SH-SY5Y (cell line): ENCODE measurements at regions not wholly inside any gene's neighbourhood (a gene's known extent, or its start where the extent isn't known, plus 50 kb on each side); places are given as distances from the start of the nearest gene placed in this dataset.

Experiments
- GATA2 ChIP-seq: IDR thresholded peaks from 2 replicates; pipeline ENCODE4 v1.6.1; 2011; ENCODE audit warnings: mild to moderate bottlenecking, low read depth, low read length
- GATA3 ChIP-seq: IDR thresholded peaks from 2 replicates; pipeline ENCODE4 v1.6.1; 2011; ENCODE audit warnings: low read depth, mild to moderate bottlenecking, low read length, moderate library complexity

- no peak for TF ChIP-seq GATA3
- TF ChIP-seq GATA2, result no peak
These were observed 688.2 kb downstream of the CETN3 start for GRCh38 chr5:89721353-89721752.

DNA sequence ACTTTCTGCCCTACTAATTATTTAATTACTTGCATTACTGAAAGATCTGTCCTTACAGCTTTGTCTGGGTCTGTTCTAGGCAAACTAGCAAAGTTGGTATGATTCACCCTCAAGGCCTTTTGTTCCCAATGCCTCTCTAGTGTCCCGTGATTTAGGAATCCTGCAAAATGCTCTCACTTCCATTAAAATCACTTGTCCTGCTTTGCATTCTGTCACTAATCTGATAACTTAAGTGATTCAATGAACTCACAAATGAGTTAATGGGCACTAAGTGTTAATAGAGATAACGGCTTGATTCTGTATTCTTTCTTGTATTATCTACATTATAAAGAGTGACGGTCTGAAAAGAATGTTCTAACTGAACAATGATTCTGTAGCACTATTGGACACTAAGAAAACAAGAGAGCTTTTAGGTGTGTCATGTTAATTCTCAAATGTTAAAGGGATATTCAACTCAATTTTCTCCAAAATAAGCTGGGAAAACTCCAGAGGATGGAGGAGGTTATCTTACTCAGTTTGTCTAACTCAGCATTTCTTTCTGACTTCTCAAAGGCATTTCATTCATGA, 697.3 kb downstream of the CETN3 start:
- TF ChIP-seq GATA2 (peak; percentile 40), GATA3 (peak; percentile 64)

- TF ChIP-seq GATA3 (no peak), GATA2 (no peak)
These were observed 698.0 kb downstream of the CETN3 start for GRCh38 chr5:89711526-89711925.

DNA sequence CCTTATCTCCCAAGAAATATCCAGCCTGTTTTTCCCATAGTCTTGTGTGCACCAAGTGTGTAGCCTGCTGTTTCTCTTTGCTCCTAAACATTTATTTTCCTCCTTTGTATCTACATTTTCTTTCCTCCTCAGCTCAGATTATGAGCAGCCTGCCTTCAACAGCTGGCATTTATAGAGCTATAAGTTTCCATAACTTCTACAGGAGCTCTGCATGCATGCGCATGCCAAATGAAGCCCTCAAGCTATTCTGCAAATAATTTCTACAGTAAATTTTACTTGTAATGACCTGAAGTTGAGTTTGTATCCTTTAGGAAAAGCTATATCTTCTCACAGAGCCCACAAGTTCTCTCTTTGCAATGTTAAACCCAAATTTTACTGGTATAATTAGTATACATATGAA, 699.5 kb downstream of the CETN3 start:
- TF ChIP-seq GATA3, result no peak
- TF ChIP-seq GATA2, result no peak

DNA sequence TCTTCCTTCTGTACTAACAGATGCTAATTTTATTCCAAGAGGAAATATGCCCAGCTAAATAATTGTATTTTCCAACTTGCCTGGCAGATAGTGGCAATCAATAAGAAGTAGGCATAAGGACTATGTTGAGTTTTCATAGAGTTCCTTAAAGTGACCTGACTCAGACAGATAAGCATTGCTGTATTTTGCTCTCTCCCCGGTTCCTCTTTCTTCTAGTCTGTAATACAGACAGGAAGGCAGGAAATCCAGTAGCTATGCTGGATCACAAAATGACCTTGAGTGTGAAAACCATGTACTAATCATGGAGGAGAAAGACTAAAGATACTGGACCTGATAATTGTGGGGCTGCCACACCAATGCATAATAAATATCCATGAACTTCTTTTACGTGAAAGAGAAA, 701.7 kb downstream of the CETN3 start:
- no peak for TF ChIP-seq GATA2
- no peak for TF ChIP-seq GATA3

GRCh38 chr5:89706731-89707130, 702.8 kb downstream of the CETN3 start:
- TF ChIP-seq GATA2 (no peak), GATA3 (no peak)

- TF ChIP-seq GATA2, result no peak
- no peak for TF ChIP-seq GATA3
These were observed 705.7 kb downstream of the CETN3 start for GRCh38 chr5:89703817-89704216.

- TF ChIP-seq GATA2, result no peak
- no peak for TF ChIP-seq GATA3
These were observed 711.5 kb downstream of the CETN3 start for GRCh38 chr5:89698028-89698427.

DNA sequence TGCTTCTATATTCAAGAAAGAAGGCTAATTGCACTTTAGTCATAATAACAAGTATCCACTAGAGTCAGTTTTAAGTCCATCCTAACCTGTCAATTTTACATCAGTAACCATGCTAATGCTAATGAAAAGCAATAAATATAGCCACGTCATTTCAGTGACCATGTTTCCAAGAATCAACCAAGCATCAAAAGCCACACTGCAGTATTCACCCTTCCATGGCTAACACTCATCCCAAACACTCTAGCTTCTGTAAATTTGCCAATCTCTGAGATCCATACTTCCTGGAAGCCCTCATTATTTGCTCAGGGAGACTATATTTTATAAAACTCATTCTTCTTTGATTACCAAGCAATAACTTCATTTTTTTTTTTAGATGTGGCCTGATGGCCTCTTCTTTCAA, 712.0 kb downstream of the CETN3 start:
- no peak for TF ChIP-seq GATA2
- TF ChIP-seq GATA3, result no peak

- TF ChIP-seq GATA3, result no peak
- TF ChIP-seq GATA2, result no peak
These were observed 714.2 kb downstream of the CETN3 start for GRCh38 chr5:89695371-89695770.

DNA sequence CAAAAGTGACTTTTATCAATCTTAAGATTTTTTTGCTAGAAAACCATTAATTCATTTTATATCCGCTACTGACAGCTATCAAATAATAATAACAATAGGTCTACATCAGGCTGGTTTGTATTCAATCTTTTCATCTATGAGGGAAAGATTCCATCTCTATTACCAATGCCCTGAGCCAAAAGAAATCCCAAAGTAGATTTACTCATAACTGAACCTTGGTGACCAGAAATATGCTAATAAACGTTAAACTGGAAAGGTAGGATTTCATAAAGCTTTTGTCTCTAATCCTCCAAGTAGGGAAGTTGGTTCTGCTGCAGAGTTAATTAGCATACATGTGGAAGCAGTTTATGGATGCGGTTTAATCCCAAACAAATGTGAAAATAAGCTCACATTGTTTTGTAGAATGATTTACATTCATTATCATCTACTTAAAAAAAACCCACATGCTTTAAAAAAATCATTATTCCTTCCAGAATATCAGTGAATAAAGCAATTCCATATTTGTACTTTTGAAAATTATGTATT, 715.5 kb downstream of the CETN3 start:
- no peak for TF ChIP-seq GATA3
- TF ChIP-seq GATA2, result no peak

DNA sequence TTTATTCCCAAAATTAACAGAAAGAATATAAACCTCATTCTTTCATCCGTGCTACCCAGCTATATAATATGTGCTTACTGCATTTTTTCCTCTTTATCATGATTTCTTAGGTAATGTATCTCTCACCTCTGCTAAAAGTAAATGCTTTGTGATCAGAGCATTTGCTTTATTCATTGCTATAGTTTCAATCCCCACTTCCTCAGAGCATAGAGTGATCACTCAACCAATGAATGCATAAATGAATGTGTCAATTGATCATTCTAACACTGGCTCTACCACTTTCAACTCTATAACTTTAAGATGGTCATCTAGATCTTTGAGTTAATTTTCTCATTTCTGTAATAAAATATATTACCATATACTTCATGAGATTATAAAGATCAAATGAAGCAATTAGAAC, 719.2 kb downstream of the CETN3 start:
- TF ChIP-seq GATA3 (no peak), GATA2 (no peak)

GRCh38 chr5:89686081-89686765, 723.3 kb downstream of the CETN3 start:
- TF ChIP-seq GATA2 (no peak), GATA3 (no peak)

DNA sequence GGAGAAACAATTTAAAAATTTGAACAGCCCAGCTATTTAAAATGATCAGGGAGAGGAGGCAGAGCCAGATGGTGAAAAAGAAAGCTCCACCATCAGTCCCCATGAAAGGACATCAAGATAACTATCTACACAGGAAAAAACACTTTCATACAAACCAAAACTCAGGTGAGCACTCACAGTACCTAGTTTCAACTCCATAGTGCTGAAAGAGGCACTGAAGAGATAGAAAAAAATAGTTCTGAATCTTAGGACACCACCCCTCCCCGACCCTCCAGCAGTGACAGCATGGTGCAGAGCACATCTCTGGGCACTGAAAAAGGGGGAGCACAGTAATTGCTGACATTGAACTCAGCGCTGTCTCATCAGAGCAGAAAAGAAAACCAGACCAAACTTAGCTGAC, 732.9 kb downstream of the CETN3 start:
- no peak for TF ChIP-seq GATA3
- TF ChIP-seq GATA2, result no peak

- no peak for TF ChIP-seq GATA2
- no peak for TF ChIP-seq GATA3
These were observed 736.5 kb downstream of the CETN3 start for GRCh38 chr5:89673019-89673418.
